ENCODE measurements at regions not wholly inside any gene's neighbourhood (a gene's known extent, or its start where the extent isn't known, plus 50 kb on each side); places are given as distances from the start of the nearest gene placed in this dataset.

DNA sequence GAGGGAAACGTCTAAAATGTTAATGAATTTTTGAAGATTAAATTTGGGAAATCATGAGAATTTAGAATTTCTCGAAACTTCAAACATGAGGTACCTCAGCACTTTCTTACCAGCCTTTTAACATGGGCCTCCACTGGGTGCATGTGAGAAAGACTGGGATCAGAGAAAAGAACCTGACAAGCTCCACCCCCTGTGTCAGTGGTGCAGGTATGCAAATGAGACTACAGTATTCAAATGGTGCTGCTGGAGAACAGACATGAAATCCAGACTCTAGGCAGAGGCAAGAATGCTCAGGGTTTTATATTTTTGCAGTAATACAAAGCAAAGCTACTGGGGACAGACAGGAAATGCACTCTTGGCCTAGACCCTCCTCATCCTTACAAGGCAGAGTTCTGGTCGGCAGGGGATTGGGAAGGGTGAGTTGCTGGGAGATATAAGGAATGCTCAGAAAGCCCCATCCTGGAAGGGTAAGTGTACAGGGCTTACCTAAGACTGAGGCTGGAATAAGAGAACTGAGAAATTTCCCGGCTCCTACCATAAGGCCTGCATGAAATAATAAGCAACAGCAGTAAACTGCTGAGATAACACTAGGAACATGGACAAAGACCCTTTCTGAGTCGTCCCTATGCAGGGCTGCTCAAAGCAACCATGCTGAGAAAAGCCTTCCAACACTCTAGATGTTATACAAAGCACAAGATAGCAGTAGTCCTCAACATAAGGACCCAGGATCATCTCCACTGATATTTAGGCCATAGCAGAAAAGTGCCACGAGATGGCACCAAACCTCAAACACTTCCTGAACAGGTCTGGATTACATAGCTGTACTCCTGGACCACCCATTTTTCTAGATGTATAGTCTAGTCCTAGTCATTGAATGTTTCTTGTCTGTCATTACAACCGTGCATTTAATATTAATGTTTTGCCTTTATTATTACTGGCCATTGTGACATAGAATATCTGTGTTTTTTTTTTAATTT, 260.8 kb downstream of the RASSF9 start:
- ATAC-seq = peak; percentile 50
- Histone ChIP-seq H3K9me3 (no peaks in the 10 kb centered on the region), H3K4me3 (no peak overlapping the region), H3K36me3 (no peaks in the 10 kb centered on the region), H3K27me3 (no peaks in the 10 kb centered on the region), H3K4me1 (no peaks in the 10 kb centered on the region), H3K27ac (no peak overlapping the region)
- no peak for TF ChIP-seq POLR2A (IDR thresholded peaks at IDR 0.05)
- no peak for TF ChIP-seq POLR2AphosphoS5 (IDR thresholded peaks at IDR 0.05)
- TF ChIP-seq CTCF (IDR thresholded peaks at IDR 0.05) = peak in 3 of 4 experiments; percentile 34 to 55 (median 41)
- no peak for TF ChIP-seq EP300 (IDR thresholded peaks at IDR 0.05)
- WGBS, 2 donors (ENCODE audit: low coverage in 1 of 2) = 46 to 54% methylated on average over 4 to 7 of the region's 7 CpGs

DNA sequence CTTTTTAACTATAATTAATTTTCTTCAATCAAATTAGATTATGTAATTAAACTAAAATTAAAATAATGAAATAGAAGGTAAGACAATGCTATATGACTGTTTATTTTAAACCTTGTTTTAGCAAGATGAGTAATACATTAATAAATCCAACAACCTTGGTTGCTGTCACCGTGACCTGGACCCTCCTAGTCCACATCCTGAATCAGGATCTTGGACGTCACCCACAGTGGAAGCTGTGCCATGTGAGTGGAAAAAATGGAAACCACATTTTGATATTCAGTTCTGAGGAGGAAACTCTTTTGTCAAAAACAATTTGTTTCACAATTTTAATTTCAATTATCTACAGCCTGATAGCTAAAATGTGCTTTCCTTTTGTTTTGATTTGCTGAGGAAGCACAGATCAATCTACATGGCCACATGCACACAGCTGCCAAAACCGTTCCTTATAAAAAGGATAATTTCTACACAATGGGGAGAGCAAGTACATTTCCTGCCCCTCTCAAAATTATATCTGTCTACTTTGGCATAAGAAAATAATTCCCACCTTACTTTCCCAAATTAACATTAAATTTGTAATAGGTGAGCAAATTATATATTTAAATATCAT, 255.5 kb downstream of the RASSF9 start:
- ATAC-seq = no peak
- WGBS, 2 donors (ENCODE audit: low coverage in 1 of 2) = 22 to 38% methylated on average over 3 of the region's 3 CpGs
- Histone ChIP-seq H3K4me1 (no peaks in the 10 kb centered on the region), H3K36me3 (no peaks in the 10 kb centered on the region), H3K4me3 (no peak overlapping the region), H3K27me3 (no peaks in the 10 kb centered on the region), H3K9me3 (no peaks in the 10 kb centered on the region), H3K27ac (no peak overlapping the region)
- TF ChIP-seq POLR2AphosphoS5 (IDR thresholded peaks at IDR 0.05) = no peak
- TF ChIP-seq CTCF (IDR thresholded peaks at IDR 0.05) = no peak
- TF ChIP-seq POLR2A (IDR thresholded peaks at IDR 0.05) = no peak
- no peak for TF ChIP-seq EP300 (IDR thresholded peaks at IDR 0.05)

GRCh38 chr12:85587158-85587557, 249.1 kb downstream of the RASSF9 start:
- Histone ChIP-seq H3K27ac (no peak overlapping the region), H3K4me3 (no peak overlapping the region), H3K4me1 (no peaks in the 10 kb centered on the region), H3K27me3 (no peaks in the 10 kb centered on the region), H3K36me3 (no peaks in the 10 kb centered on the region), H3K9me3 (peaks cover 0 to 7% (median 0%) of the 10 kb centered on the region in 3 donors)
- TF ChIP-seq POLR2AphosphoS5 (IDR thresholded peaks at IDR 0.05) (no peak), EP300 (IDR thresholded peaks at IDR 0.05) (no peak), CTCF (IDR thresholded peaks at IDR 0.05) (no peak), POLR2A (IDR thresholded peaks at IDR 0.05) (no peak)
- ATAC-seq = no peak
- 90 to 92% methylated on average over 3 of the region's 3 CpGs for WGBS, 2 donors (ENCODE audit: low coverage in 1 of 2)

DNA sequence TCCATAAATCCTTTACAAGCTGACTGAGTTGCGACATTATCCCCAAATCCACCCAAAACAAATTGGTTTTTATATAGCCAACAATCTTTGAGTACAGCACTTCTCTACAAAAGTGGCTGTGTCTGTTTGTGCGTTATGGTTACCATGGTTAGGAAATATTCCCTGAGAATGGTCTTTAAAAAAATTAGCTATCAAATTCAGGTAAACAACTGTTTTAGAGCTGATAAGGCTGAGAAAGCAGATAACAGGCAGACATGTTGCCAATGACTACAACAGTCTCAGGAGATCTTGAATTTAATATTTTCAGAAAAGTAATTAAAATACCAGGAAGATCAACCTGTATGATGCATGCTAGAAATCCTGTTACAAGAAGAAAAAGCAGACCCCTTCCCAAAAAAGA, 248.0 kb downstream of the RASSF9 start:
- Histone ChIP-seq H3K27ac (no peak overlapping the region), H3K4me3 (no peak overlapping the region), H3K27me3 (no peaks in the 10 kb centered on the region), H3K36me3 (no peaks in the 10 kb centered on the region), H3K4me1 (no peaks in the 10 kb centered on the region), H3K9me3 (peaks cover 0 to 7% (median 0%) of the 10 kb centered on the region in 3 donors)
- 69 to 88% methylated on average over 2 of the region's 2 CpGs for WGBS, 2 donors (ENCODE audit: low coverage in 1 of 2)
- TF ChIP-seq POLR2A (IDR thresholded peaks at IDR 0.05) = no peak
- TF ChIP-seq POLR2AphosphoS5 (IDR thresholded peaks at IDR 0.05) = no peak
- TF ChIP-seq CTCF (IDR thresholded peaks at IDR 0.05) = no peak
- no peak for TF ChIP-seq EP300 (IDR thresholded peaks at IDR 0.05)
- no peak for ATAC-seq
